Osteoblast (primary cell): ENCODE measurements at regions not wholly inside any gene's neighbourhood (a gene's known extent, or its start where the extent isn't known, plus 50 kb on each side); places are given as distances from the start of the nearest gene placed in this dataset.
"Not testable (repeated sequence)": the region's sequence is repeated elsewhere in the genome, so short reads cannot be mapped to it uniquely, and the experiment has no call there.

Experiments
- DNase-seq: peaks from one replicate; pipeline ENCODE4 v3.0.0; 2011; ENCODE audit warnings: low spot score, mixed read lengths; ENCODE audit not compliant: insufficient read length; ENCODE audit errors: missing footprints
- H2AFZ ChIP-seq: 2 replicates; pipeline ENCODE4 v1.6.0; 2011; ENCODE audit warnings: mild to moderate bottlenecking, low read length
- H3K27ac ChIP-seq: 2 replicates; pipeline ENCODE4 v1.5.1; 2011; ENCODE audit warnings: mild to moderate bottlenecking, low read depth, low read length, moderate library complexity
- H3K27me3 ChIP-seq: 2 replicates; pipeline ENCODE4 v1.6.0; 2012; ENCODE audit warnings: mild to moderate bottlenecking, control low read depth, inconsistent platforms, low read length, moderate library complexity; ENCODE audit not compliant: insufficient read depth
- H3K36me3 ChIP-seq: 2 replicates; pipeline ENCODE4 v1.5.1; 2011; ENCODE audit warnings: mild to moderate bottlenecking, low read length, control low read depth, moderate library complexity; ENCODE audit not compliant: insufficient read depth
- H3K4me1 ChIP-seq: 2 replicates; pipeline ENCODE4 v1.5.1; 2011; ENCODE audit warnings: mild to moderate bottlenecking, low read length, control low read depth, moderate library complexity; ENCODE audit not compliant: insufficient read depth
- H3K4me2 ChIP-seq: 2 replicates; pipeline ENCODE4 v1.6.0; 2011; ENCODE audit warnings: mild to moderate bottlenecking, low read length; ENCODE audit not compliant: insufficient read depth
- H3K4me3 ChIP-seq: fragments of 200-600 bp; sonication (generic); 3 replicates; pipeline ENCODE4 v1.5.1; 2012; ENCODE audit warnings: mild to moderate bottlenecking, low read length, inconsistent platforms; ENCODE audit not compliant: insufficient read depth
- H3K79me2 ChIP-seq: 2 replicates; pipeline ENCODE4 v1.6.0; 2012; ENCODE audit warnings: mild to moderate bottlenecking, low read length, control low read depth, inconsistent platforms; ENCODE audit not compliant: insufficient read depth
- H3K9me3 ChIP-seq: 2 replicates; pipeline ENCODE4 v1.5.1; 2011; ENCODE audit warnings: low read depth, low read length, control low read depth
- H4K20me1 ChIP-seq: 2 replicates; pipeline ENCODE4 v1.6.0; 2012; ENCODE audit warnings: mild to moderate bottlenecking, low read length, control low read depth; ENCODE audit not compliant: insufficient read depth
- TF ChIP-seq, protein P1 (sequence below): IDR thresholded peaks from 2 replicates; pipeline ENCODE4 v1.5.1; 2011; ENCODE audit warnings: mild to moderate bottlenecking, low read depth, low read length, moderate library complexity; ENCODE audit errors: extremely low read depth

- Histone ChIP-seq H3K4me2 (no peak overlapping the region), H4K20me1 (no peaks in the 10 kb centered on the region), H3K79me2 (no peaks in the 10 kb centered on the region), H3K4me3 (no peak overlapping the region), H3K36me3 (no peaks in the 10 kb centered on the region), H3K27ac (no peak overlapping the region), H3K4me1 (no peaks in the 10 kb centered on the region), H2AFZ (no peak overlapping the region), H3K9me3 (no peaks in the 10 kb centered on the region), H3K27me3 (no peaks in the 10 kb centered on the region)
- no peak for DNase-seq
- TF ChIP-seq, protein P1, sequence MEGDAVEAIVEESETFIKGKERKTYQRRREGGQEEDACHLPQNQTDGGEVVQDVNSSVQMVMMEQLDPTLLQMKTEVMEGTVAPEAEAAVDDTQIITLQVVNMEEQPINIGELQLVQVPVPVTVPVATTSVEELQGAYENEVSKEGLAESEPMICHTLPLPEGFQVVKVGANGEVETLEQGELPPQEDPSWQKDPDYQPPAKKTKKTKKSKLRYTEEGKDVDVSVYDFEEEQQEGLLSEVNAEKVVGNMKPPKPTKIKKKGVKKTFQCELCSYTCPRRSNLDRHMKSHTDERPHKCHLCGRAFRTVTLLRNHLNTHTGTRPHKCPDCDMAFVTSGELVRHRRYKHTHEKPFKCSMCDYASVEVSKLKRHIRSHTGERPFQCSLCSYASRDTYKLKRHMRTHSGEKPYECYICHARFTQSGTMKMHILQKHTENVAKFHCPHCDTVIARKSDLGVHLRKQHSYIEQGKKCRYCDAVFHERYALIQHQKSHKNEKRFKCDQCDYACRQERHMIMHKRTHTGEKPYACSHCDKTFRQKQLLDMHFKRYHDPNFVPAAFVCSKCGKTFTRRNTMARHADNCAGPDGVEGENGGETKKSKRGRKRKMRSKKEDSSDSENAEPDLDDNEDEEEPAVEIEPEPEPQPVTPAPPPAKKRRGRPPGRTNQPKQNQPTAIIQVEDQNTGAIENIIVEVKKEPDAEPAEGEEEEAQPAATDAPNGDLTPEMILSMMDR: no peak
Observed at GRCh38 chr2:208807756-208808155, 401.2 kb downstream of the PTH2R start.

DNA sequence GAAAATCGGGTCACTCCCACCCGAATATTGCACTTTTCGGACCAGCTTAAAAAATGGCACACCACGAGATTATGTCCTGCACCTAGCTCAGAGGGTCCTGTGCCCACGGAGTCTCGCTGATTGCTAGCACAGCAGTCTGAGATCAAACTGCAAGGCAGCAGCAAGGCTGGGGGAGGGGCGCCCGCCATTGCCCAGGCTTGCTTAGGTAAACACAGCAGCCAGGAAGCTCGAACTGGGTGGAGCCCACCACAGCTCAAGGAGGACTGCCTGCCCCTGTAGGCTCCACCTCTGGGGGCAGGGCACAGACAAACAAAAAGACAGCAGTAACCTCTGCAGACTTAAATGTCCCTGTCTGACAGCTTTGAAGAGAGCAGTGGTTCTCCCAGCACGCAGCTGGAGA is 405.3 kb downstream of the PTH2R start:
- H4K20me1 ChIP-seq, H3K27ac ChIP-seq, H3K27me3 ChIP-seq: not testable (repeated sequence)

GRCh38 chr2:208819190-208819589 is 412.6 kb downstream of the PTH2R start:
- DNase-seq: no peak
- H4K20me1 ChIP-seq: no peaks in the 10 kb centered on the region
- H2AFZ ChIP-seq: no peak overlapping the region
- no peaks in the 10 kb centered on the region for H3K4me1 ChIP-seq
- no peaks in the 10 kb centered on the region for H3K27me3 ChIP-seq
- no peak overlapping the region for H3K27ac ChIP-seq
- H3K9me3 ChIP-seq: peaks cover 3% of the 10 kb centered on the region
- H3K36me3 ChIP-seq: no peaks in the 10 kb centered on the region
- TF ChIP-seq, protein P1: no peak
- no peak overlapping the region for H3K4me2 ChIP-seq
- no peaks in the 10 kb centered on the region for H3K79me2 ChIP-seq
- H3K4me3 ChIP-seq: no peak overlapping the region

More for the DNA sequence above, 405.3 kb downstream of the PTH2R start:
- H3K4me2 ChIP-seq, H3K4me3 ChIP-seq, H3K36me3 ChIP-seq, H2AFZ ChIP-seq, H3K4me1 ChIP-seq, H3K9me3 ChIP-seq, H3K79me2 ChIP-seq, DNase-seq: not testable (repeated sequence)

- DNase-seq: no peak
- no peak overlapping the region for H3K4me2 ChIP-seq
- peaks cover 3% of the 10 kb centered on the region for H3K9me3 ChIP-seq
- H3K4me3 ChIP-seq: no peak overlapping the region
- no peaks in the 10 kb centered on the region for H4K20me1 ChIP-seq
- H3K27me3 ChIP-seq: no peaks in the 10 kb centered on the region
- H2AFZ ChIP-seq: no peak overlapping the region
- no peaks in the 10 kb centered on the region for H3K79me2 ChIP-seq
- H3K36me3 ChIP-seq: no peaks in the 10 kb centered on the region
- H3K27ac ChIP-seq: no peak overlapping the region
- H3K4me1 ChIP-seq: no peaks in the 10 kb centered on the region
- TF ChIP-seq, protein P1: no peak
Observed at GRCh38 chr2:208820014-208820688, 413.6 kb downstream of the PTH2R start.
